Adrenal gland (tissue), 9 donors: ENCODE measurements at regions not wholly inside any gene's neighbourhood (a gene's known extent, or its start where the extent isn't known, plus 50 kb on each side); places are given as distances from the start of the nearest gene placed in this dataset.

Experiments
- DNase-seq, 7 donors: peaks; one replicate each; pipeline ENCODE4 v3.0.0-alpha.2; 2019 to 2020
- H3K27ac ChIP-seq, 5 donors: fragments of 200-600 bp; sonication (generic) in 4 of 5; 1 replicate in 3 of 5; 2 replicates in 2 of 5; pipeline versions ENCODE4 v1.5.1 to v1.8.0; 2016 to 2020; ENCODE audit warnings: mild to moderate bottlenecking in 1 of 5
- H3K27me3 ChIP-seq: fragments of 200-600 bp; 2 replicates; pipeline ENCODE4 v1.8.0; 2021
- H3K36me3 ChIP-seq, 2 donors: fragments of 200-600 bp; replicated peaks in 1 of 2; 1 replicate in 1 of 2; 2 replicates in 1 of 2; pipeline versions ENCODE4 v1.5.1 to v1.8.0; 2018 to 2022
- H3K4me1 ChIP-seq, 2 donors: fragments of 200-600 bp; replicated peaks in 1 of 2; 1 replicate in 1 of 2; 2 replicates in 1 of 2; pipeline versions ENCODE4 v1.5.1 to v1.8.0; 2018 to 2021
- H3K4me3 ChIP-seq, 4 donors: fragments of 200-600 bp; sonication (generic) in 3 of 4; one replicate each; pipeline ENCODE4 v1.5.1; 2016 to 2018
- H3K9me3 ChIP-seq, 3 donors: fragments of 200-600 bp; sonication (generic) in 1 of 3; replicated peaks in 1 of 3; 1 replicate in 2 of 3; 2 replicates in 1 of 3; pipeline versions ENCODE4 v1.5.1 to v1.8.0; 2016 to 2021
- POLR2A ChIP-seq, 2 donors: fragments of 450-650 bp; IDR thresholded peaks; one replicate each; pipeline ENCODE4 v1.6.1; 2017; ENCODE audit warnings: antibody characterized with exemption in 2 of 2, mild to moderate bottlenecking in 2 of 2, moderate library complexity in 1 of 2
- WGBS, 4 donors: extraction: QIAGEN DNeasy Blood & Tissue Kit in 2 of 4; methylation state at CpG; one replicate each; pipeline versions ENCODE4 v1.1.5 to v1.1.7; 2013 to 2017; 5-methylcytosine and 5-hydroxymethylcytosine counted together
- intact Hi-C, 2 donors: fragments of 100-400 bp; cut with DNase I; formaldehyde crosslinking; loops; one replicate each; pipeline versions ENCODE4 v1.14.1 to v1.15.0; 2022 to 2023
- TF ChIP-seq, protein P1 (sequence below), 6 experiments: fragments of 450-650 bp in 4 of 6; fragments of 200-600 bp in 2 of 6; sonication (generic) in 1 of 6; IDR thresholded peaks; 1 replicate in 5 of 6; 2 replicates in 1 of 6; pipeline versions ENCODE4 v1.5.1 to v1.8.0; 2016 to 2021; ENCODE audit warnings: antibody characterized with exemption in 6 of 6, mild to moderate bottlenecking in 2 of 6, moderate library complexity in 1 of 6
- donor health status: healthy with polysubstance abuse.
- donor health status: Bipolar disorder and iron deficiency.
- donor health status: DM: yes; HTN: yes; CAD: no.
- donor health status: DM: no; HTN: no; CAD: no.
- donor health status: DM: no; HTN: no; CAD: no.

GRCh38 chr7:156096771-156097538 lies 284.7 kb upstream of the SHH start:
- 68 to 78% (median 75%) methylated on average over 19 to 20 of the region's 20 CpGs for WGBS, 4 donors
- H3K27me3 ChIP-seq = no peaks in the 10 kb centered on the region
- no peak overlapping the region for H3K27ac ChIP-seq
- no peak overlapping the region for H3K4me3 ChIP-seq
- TF ChIP-seq, protein P1, sequence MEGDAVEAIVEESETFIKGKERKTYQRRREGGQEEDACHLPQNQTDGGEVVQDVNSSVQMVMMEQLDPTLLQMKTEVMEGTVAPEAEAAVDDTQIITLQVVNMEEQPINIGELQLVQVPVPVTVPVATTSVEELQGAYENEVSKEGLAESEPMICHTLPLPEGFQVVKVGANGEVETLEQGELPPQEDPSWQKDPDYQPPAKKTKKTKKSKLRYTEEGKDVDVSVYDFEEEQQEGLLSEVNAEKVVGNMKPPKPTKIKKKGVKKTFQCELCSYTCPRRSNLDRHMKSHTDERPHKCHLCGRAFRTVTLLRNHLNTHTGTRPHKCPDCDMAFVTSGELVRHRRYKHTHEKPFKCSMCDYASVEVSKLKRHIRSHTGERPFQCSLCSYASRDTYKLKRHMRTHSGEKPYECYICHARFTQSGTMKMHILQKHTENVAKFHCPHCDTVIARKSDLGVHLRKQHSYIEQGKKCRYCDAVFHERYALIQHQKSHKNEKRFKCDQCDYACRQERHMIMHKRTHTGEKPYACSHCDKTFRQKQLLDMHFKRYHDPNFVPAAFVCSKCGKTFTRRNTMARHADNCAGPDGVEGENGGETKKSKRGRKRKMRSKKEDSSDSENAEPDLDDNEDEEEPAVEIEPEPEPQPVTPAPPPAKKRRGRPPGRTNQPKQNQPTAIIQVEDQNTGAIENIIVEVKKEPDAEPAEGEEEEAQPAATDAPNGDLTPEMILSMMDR (IDR thresholded peaks at IDR 0.05) = no peak
- no peak for TF ChIP-seq POLR2A (IDR thresholded peaks at IDR 0.05)
- H3K4me1 ChIP-seq = peaks cover 8 to 11% of the 10 kb centered on the region in 2 donors
- no peaks in the 10 kb centered on the region for H3K36me3 ChIP-seq
- DNase-seq = no peak
- H3K9me3 ChIP-seq = no peaks in the 10 kb centered on the region
- intact Hi-C loops = no loop called here

DNA sequence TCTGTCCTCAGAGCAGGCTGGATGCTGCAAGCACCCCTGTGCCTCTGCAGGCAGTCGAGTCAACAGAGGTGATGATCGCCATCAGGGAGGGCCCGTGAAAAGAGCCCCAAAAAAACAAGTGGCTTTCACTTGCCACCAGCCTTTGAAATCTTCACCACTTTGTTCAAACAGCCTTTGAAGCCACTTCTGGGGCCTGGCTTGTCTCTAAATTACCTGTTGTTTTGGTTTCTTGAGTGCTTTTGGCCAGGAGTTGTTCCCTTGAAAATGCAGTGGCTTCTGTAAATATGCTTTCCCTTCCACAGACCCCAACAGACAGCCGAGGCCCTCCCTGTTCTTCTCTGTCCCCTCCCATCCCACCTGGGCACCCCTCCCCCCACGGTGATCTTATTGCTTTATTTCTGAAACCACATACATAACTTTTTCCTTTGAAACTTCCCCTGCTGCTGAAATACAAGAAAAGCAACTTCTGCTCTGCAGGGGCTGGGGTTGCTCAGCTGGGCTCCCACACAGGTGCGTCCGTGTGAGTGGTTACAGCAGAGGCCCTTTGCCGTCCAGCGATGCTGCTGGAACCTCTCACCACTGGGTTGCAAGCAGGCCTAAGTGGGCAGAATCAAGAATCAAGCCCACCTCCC lies 283.8 kb upstream of the SHH start:
- H3K27me3 ChIP-seq = no peaks in the 10 kb centered on the region
- TF ChIP-seq, protein P1 (IDR thresholded peaks at IDR 0.05) = no peak
- TF ChIP-seq POLR2A (IDR thresholded peaks at IDR 0.05) = no peak
- intact Hi-C loops = no loop called here
- H3K36me3 ChIP-seq = no peaks in the 10 kb centered on the region
- H3K9me3 ChIP-seq = no peaks in the 10 kb centered on the region
- H3K4me3 ChIP-seq = no peak overlapping the region
- H3K27ac ChIP-seq = no peak overlapping the region
- no peak for DNase-seq
- peaks cover 8 to 11% of the 10 kb centered on the region in 2 donors for H3K4me1 ChIP-seq
- 77 to 84% (median 78%) methylated on average over 9 of the region's 9 CpGs for WGBS, 4 donors

GRCh38 chr7:156094350-156095146 lies 282.3 kb upstream of the SHH start:
- peak; percentile 79 to 94 (median 92) for DNase-seq
- no peaks in the 10 kb centered on the region for H3K36me3 ChIP-seq
- H3K4me3 ChIP-seq = no peak overlapping the region
- peak overlapping the region in 2 of 5 donors; percentile 17 to 64 for H3K27ac ChIP-seq
- no peak for TF ChIP-seq POLR2A (IDR thresholded peaks at IDR 0.05)
- TF ChIP-seq, protein P1 (IDR thresholded peaks at IDR 0.05) = no peak
- H3K27me3 ChIP-seq = no peaks in the 10 kb centered on the region
- no peaks in the 10 kb centered on the region for H3K9me3 ChIP-seq
- 58 to 74% (median 63%) methylated on average over 5 to 15 of the region's 15 CpGs for WGBS, 4 donors
- peaks cover 8 to 11% of the 10 kb centered on the region in 2 donors for H3K4me1 ChIP-seq
- intact Hi-C loops = no loop called here

GRCh38 chr7:156092307-156092706 lies 280.0 kb upstream of the SHH start:
- no peak for DNase-seq
- Histone ChIP-seq H3K4me3 (no peak overlapping the region), H3K27me3 (no peaks in the 10 kb centered on the region), H3K36me3 (no peaks in the 10 kb centered on the region), H3K4me1 (peaks cover 8 to 11% of the 10 kb centered on the region in 2 donors), H3K27ac (no peak overlapping the region), H3K9me3 (no peaks in the 10 kb centered on the region)
- intact Hi-C loops = no loop called here
- no peak for TF ChIP-seq POLR2A (IDR thresholded peaks at IDR 0.05)
- TF ChIP-seq, protein P1 (IDR thresholded peaks at IDR 0.05) = no peak
- WGBS, 4 donors = 91 to 95% (median 94%) methylated on average over 11 of the region's 11 CpGs
